Uterus (tissue), 3 donors: ENCODE measurements at regions not wholly inside any gene's neighbourhood (a gene's known extent, or its start where the extent isn't known, plus 50 kb on each side); places are given as distances from the start of the nearest gene placed in this dataset.
"Not testable (repeated sequence)": the region's sequence is repeated elsewhere in the genome, so short reads cannot be mapped to it uniquely, and the experiment has no call there.

Source experiments
- DNase-seq, 2 donors: peaks; one replicate each; pipeline ENCODE4 v3.0.0-alpha.2; 2019 to 2020
- H3K27ac ChIP-seq, 2 donors: fragments of 200-600 bp; sonication (generic); 1 replicate in 1 of 2; 2 replicates in 1 of 2; pipeline ENCODE4 v1.5.1; 2016 to 2018
- H3K27me3 ChIP-seq, 2 donors: fragments of 200-600 bp; sonication (generic); one replicate each; pipeline ENCODE4 v1.5.1; 2018 to 2019; ENCODE audit warnings: control low read depth in 1 of 2
- H3K36me3 ChIP-seq, 2 donors: fragments of 200-600 bp; sonication (generic); one replicate each; pipeline ENCODE4 v1.5.1; 2019; ENCODE audit warnings: control low read depth in 1 of 2
- H3K4me1 ChIP-seq, 2 donors: fragments of 200-600 bp; sonication (generic); one replicate each; pipeline ENCODE4 v1.5.1; 2018 to 2019; ENCODE audit warnings: control low read depth in 1 of 2
- H3K4me3 ChIP-seq, 2 donors: fragments of 200-600 bp; sonication (generic); 1 replicate in 1 of 2; 2 replicates in 1 of 2; pipeline ENCODE4 v1.5.1; 2018 to 2019; ENCODE audit warnings: mild to moderate bottlenecking in 1 of 2
- H3K9me3 ChIP-seq, 2 donors: fragments of 200-600 bp; sonication (generic); one replicate each; pipeline ENCODE4 v1.5.1; 2019; ENCODE audit warnings: control low read depth in 1 of 2
- CTCF ChIP-seq, 4 experiments: fragments of 200-600 bp in 2 of 4; fragments of 450-650 bp in 2 of 4; sonication (generic) in 2 of 4; IDR thresholded peaks; one replicate each; pipeline ENCODE4 v1.5.1; 2016 to 2019; ENCODE audit warnings: antibody characterized with exemption in 4 of 4, mild to moderate bottlenecking in 2 of 4, moderate library complexity in 1 of 4
- POLR2A ChIP-seq, 2 donors: fragments of 450-650 bp; IDR thresholded peaks; one replicate each; pipeline ENCODE4 v1.6.1; 2016; ENCODE audit warnings: antibody characterized with exemption in 2 of 2, mild to moderate bottlenecking in 1 of 2, moderate library complexity in 1 of 2
- intact Hi-C: fragments of 100-400 bp; cut with DNase I; formaldehyde crosslinking; loops from one replicate; pipeline ENCODE4 v1.15.1; 2023; ENCODE audit warnings: low total_unique reads
- donor health status: DM: yes; HTN: yes; CAD: no.

- TF ChIP-seq CTCF (IDR thresholded peaks at IDR 0.05) (no peak), POLR2A (IDR thresholded peaks at IDR 0.05) (no peak)
- Histone ChIP-seq H3K27me3 (no peaks in the 10 kb centered on the region), H3K9me3 (no peaks in the 10 kb centered on the region), H3K36me3 (no peaks in the 10 kb centered on the region), H3K4me1 (no peaks in the 10 kb centered on the region), H3K4me3 (no peak overlapping the region), H3K27ac (no peak overlapping the region)
- DNase-seq, result no peak
- intact Hi-C loops, result no loop called here
Measured at GRCh38 chr13:110973007-110973700, 58.3 kb upstream of the ANKRD10 start.

- Histone ChIP-seq H3K4me1 (no peaks in the 10 kb centered on the region), H3K27ac (no peak overlapping the region), H3K9me3 (no peaks in the 10 kb centered on the region), H3K4me3 (no peak overlapping the region), H3K27me3 (no peaks in the 10 kb centered on the region), H3K36me3 (no peaks in the 10 kb centered on the region)
- no peak for DNase-seq
- no peak for TF ChIP-seq CTCF (IDR thresholded peaks at IDR 0.05)
- no peak for TF ChIP-seq POLR2A (IDR thresholded peaks at IDR 0.05)
- intact Hi-C loops, result no loop called here
Measured at GRCh38 chr13:110971486-110971885, 56.6 kb upstream of the ANKRD10 start.

- H3K9me3 ChIP-seq, H3K27ac ChIP-seq, H3K27me3 ChIP-seq, H3K36me3 ChIP-seq, H3K4me1 ChIP-seq, intact Hi-C loops, H3K4me3 ChIP-seq, DNase-seq: not testable (repeated sequence)
Measured at GRCh38 chr13:110967156-110967855, 52.4 kb upstream of the ANKRD10 start.

- TF ChIP-seq POLR2A (IDR thresholded peaks at IDR 0.05) (no peak), CTCF (IDR thresholded peaks at IDR 0.05) (no peak)
- H3K36me3 ChIP-seq, result no peaks in the 10 kb centered on the region
- no peak for DNase-seq
- H3K27ac ChIP-seq, result no peak overlapping the region
- H3K4me1 ChIP-seq, result no peaks in the 10 kb centered on the region
- no peaks in the 10 kb centered on the region for H3K27me3 ChIP-seq
- peaks cover 0 to 10% of the 10 kb centered on the region in 2 donors for H3K9me3 ChIP-seq
- intact Hi-C loops, result no loop called here
- H3K4me3 ChIP-seq, result no peak overlapping the region
Measured at GRCh38 chr13:110965755-110966134, 50.9 kb upstream of the ANKRD10 start.

- intact Hi-C loops, result no loop called here
- no peak for DNase-seq
- no peak for TF ChIP-seq POLR2A (IDR thresholded peaks at IDR 0.05)
- TF ChIP-seq CTCF (IDR thresholded peaks at IDR 0.05), result no peak
- no peaks in the 10 kb centered on the region for H3K27me3 ChIP-seq
- no peak overlapping the region for H3K4me3 ChIP-seq
- H3K36me3 ChIP-seq, result no peaks in the 10 kb centered on the region
- peaks cover 0 to 10% of the 10 kb centered on the region in 2 donors for H3K9me3 ChIP-seq
- no peaks in the 10 kb centered on the region for H3K4me1 ChIP-seq
- no peak overlapping the region for H3K27ac ChIP-seq
Measured at GRCh38 chr13:110965038-110965754, 50.3 kb upstream of the ANKRD10 start.
